22Rv1 (cell line): ENCODE measurements at regions not wholly inside any gene's neighbourhood (a gene's known extent, or its start where the extent isn't known, plus 50 kb on each side); places are given as distances from the start of the nearest gene placed in this dataset.

Experiments used
- ZFX ChIP-seq: fragments of 450-650 bp; IDR thresholded peaks from 2 replicates; pipeline ENCODE4 v1.6.1; 2017; ENCODE audit warnings: antibody characterized with exemption, borderline replicate concordance
- TF ChIP-seq, protein P1 (sequence below): fragments of 450-650 bp; IDR thresholded peaks from 2 replicates; pipeline ENCODE4 v1.5.1; 2017; ENCODE audit warnings: mild to moderate bottlenecking

DNA sequence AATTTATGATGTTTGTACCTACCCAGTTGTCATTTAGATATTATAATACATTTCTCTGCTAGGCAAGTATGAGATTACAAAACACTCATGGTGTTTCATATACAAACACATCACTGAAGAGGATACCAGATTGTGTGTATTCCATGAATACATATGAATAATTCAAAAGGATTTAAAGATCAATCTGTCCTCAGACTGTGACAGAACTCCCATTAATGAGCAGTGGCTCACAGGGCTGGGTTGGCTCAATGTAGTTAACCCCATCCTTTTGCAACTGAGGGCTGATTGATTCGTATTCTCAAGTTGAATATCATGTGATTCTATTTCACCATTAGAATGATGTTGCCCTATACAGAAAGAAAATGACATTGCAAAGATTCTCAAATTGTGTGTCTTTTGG is 79.6 kb upstream of the SPANXN2 start:
- TF ChIP-seq, protein P1, sequence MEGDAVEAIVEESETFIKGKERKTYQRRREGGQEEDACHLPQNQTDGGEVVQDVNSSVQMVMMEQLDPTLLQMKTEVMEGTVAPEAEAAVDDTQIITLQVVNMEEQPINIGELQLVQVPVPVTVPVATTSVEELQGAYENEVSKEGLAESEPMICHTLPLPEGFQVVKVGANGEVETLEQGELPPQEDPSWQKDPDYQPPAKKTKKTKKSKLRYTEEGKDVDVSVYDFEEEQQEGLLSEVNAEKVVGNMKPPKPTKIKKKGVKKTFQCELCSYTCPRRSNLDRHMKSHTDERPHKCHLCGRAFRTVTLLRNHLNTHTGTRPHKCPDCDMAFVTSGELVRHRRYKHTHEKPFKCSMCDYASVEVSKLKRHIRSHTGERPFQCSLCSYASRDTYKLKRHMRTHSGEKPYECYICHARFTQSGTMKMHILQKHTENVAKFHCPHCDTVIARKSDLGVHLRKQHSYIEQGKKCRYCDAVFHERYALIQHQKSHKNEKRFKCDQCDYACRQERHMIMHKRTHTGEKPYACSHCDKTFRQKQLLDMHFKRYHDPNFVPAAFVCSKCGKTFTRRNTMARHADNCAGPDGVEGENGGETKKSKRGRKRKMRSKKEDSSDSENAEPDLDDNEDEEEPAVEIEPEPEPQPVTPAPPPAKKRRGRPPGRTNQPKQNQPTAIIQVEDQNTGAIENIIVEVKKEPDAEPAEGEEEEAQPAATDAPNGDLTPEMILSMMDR: no peak
- TF ChIP-seq ZFX: no peak
